GM12892 (cell line): ENCODE measurements at regions not wholly inside any gene's neighbourhood (a gene's known extent, or its start where the extent isn't known, plus 50 kb on each side); places are given as distances from the start of the nearest gene placed in this dataset.

Experiments
- POLR2A ChIP-seq: IDR thresholded peaks from 2 replicates; pipeline ENCODE4 v1.6.1; 2011; ENCODE audit warnings: low read depth, low read length, control low read depth
- POLR2AphosphoS5 ChIP-seq: IDR thresholded peaks from 2 replicates; pipeline ENCODE4 v1.6.1; 2011; ENCODE audit warnings: low read depth, low read length, control low read depth
- TAF1 ChIP-seq: IDR thresholded peaks from 2 replicates; pipeline ENCODE4 v1.6.1; 2011; ENCODE audit warnings: low read depth, mild to moderate bottlenecking, control low read depth, low read length, borderline replicate concordance

- TF ChIP-seq POLR2A, result no peak
- TF ChIP-seq TAF1, result no peak
- no peak for TF ChIP-seq POLR2AphosphoS5
Observed at GRCh38 chr1:62989497-62989896, 205.6 kb downstream of the ATG4C start.
